Prostate gland (tissue), 2 donors: ENCODE measurements at regions not wholly inside any gene's neighbourhood (a gene's known extent, or its start where the extent isn't known, plus 50 kb on each side); places are given as distances from the start of the nearest gene placed in this dataset.

Source experiments
- CTCF ChIP-seq, 4 experiments: fragments of 200-600 bp in 2 of 4; fragments of 450-650 bp in 2 of 4; sonication (generic) in 2 of 4; IDR thresholded peaks; 1 replicate in 3 of 4; 2 replicates in 1 of 4; pipeline ENCODE4 v1.5.1; 2016 to 2019; ENCODE audit warnings: antibody characterized with exemption in 4 of 4, mild to moderate bottlenecking in 2 of 4, moderate library complexity in 2 of 4
- POLR2A ChIP-seq: fragments of 450-650 bp; IDR thresholded peaks from one replicate; pipeline ENCODE4 v1.6.1; 2016; ENCODE audit warnings: antibody characterized with exemption, mild to moderate bottlenecking
- POLR2AphosphoS5 ChIP-seq: sonication (generic); formaldehyde crosslinking; IDR thresholded peaks from one replicate; pipeline ENCODE4 v1.6.1; 2017; ENCODE audit warnings: antibody characterized with exemption

GRCh38 chr5:93055561-93055960 lies 525.5 kb downstream of the NR2F1-AS1 start:
- TF ChIP-seq POLR2A, result no peak
- no peak for TF ChIP-seq CTCF (IDR thresholded peaks at IDR 0.05)
- no peak for TF ChIP-seq POLR2AphosphoS5
